ENCODE measurements at regions not wholly inside any gene's neighbourhood (a gene's known extent, or its start where the extent isn't known, plus 50 kb on each side); places are given as distances from the start of the nearest gene placed in this dataset.

DNA sequence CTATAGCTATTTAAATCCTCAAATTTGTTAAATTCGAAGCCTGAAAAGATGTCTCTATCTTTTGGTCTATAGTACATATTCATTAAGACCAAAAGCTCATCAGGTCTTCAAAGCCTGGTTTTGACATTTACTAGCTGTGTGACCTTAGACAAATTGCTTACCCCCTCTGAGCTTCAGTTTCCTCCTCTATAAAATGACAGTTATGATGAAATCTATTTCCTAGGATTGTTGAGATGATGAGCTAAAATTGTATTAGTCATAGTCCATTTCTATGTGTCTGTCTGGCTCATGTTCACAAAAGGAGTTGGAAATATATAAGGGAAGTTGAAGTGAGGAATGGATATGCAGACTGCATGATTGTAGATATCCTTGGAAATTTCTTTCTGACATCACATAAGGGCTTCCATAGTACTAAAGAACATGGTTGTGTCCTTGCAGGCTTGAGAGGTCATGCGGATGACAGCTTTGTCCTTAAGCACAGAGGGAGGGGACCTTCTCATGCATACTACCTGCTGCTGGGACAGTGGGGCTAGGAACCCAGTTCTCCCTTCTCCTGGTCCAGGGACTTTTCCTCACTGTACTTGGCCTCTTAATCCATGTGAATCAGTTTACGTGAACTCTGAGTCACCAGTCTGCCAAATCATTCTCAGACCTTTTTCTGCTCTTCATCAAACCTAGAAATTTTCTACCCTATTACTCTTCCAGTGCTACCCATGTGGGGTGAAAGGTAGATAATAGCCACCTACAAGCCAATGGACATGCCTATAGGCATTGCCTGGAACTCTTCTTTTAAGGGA lies 487.5 kb upstream of the SALL1 start:
- no peak overlapping the region for H3K4me3 ChIP-seq (ENCODE audit: low read length)
- H3K9me3 ChIP-seq (ENCODE audit: insufficient read depth, low read length) = no peaks in the 10 kb centered on the region
- no peak overlapping the region for H3K4me2 ChIP-seq (ENCODE audit: low read length)
- no peak overlapping the region for H3K27ac ChIP-seq (ENCODE audit: low read length)
- TF ChIP-seq, protein P1, sequence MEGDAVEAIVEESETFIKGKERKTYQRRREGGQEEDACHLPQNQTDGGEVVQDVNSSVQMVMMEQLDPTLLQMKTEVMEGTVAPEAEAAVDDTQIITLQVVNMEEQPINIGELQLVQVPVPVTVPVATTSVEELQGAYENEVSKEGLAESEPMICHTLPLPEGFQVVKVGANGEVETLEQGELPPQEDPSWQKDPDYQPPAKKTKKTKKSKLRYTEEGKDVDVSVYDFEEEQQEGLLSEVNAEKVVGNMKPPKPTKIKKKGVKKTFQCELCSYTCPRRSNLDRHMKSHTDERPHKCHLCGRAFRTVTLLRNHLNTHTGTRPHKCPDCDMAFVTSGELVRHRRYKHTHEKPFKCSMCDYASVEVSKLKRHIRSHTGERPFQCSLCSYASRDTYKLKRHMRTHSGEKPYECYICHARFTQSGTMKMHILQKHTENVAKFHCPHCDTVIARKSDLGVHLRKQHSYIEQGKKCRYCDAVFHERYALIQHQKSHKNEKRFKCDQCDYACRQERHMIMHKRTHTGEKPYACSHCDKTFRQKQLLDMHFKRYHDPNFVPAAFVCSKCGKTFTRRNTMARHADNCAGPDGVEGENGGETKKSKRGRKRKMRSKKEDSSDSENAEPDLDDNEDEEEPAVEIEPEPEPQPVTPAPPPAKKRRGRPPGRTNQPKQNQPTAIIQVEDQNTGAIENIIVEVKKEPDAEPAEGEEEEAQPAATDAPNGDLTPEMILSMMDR (IDR thresholded peaks at IDR 0.05; ENCODE audit: low read depth, low read length) = no peak
- no peak for TF ChIP-seq EZH2phosphoT487 (IDR thresholded peaks at IDR 0.05; ENCODE audit: low read depth)
- no peaks in the 10 kb centered on the region for H3K4me1 ChIP-seq (ENCODE audit: low read length)
- H4K20me1 ChIP-seq (ENCODE audit: insufficient read depth, low read length) = no peaks in the 10 kb centered on the region
- H3K79me2 ChIP-seq (ENCODE audit: low read length) = no peaks in the 10 kb centered on the region
- no peak overlapping the region for H3K9ac ChIP-seq (ENCODE audit: low read length)
- no peaks in the 10 kb centered on the region for H3K36me3 ChIP-seq (replicated peaks; ENCODE audit: low read depth, low read length)
- H3K27me3 ChIP-seq (ENCODE audit: low read depth, low read length) = no peaks in the 10 kb centered on the region
- H2AFZ ChIP-seq (ENCODE audit: low read depth, low read length) = no peak overlapping the region

DNA sequence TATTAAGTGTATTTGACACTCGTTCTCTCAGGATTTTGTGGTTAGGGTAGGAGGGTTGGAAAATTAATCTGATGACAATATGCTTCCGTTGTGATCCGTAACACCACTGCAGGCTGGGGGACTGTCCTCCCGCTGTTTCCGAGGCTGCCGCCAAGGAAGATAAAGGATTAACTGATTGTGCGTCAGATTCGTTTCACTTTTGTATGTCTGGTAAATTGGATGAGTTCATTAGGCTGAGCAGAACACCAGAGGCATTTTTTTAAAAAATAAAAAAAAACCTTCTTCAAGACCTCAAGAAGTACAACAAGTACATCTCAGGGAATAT lies 486.7 kb upstream of the SALL1 start:
- Histone ChIP-seq H3K36me3 (replicated peaks; ENCODE audit: low read depth, low read length) (no peaks in the 10 kb centered on the region), H3K27ac (ENCODE audit: low read length) (no peak overlapping the region), H3K27me3 (ENCODE audit: low read depth, low read length) (no peaks in the 10 kb centered on the region), H3K4me2 (ENCODE audit: low read length) (no peak overlapping the region), H4K20me1 (ENCODE audit: insufficient read depth, low read length) (no peaks in the 10 kb centered on the region), H3K79me2 (ENCODE audit: low read length) (no peaks in the 10 kb centered on the region), H3K9me3 (ENCODE audit: insufficient read depth, low read length) (no peaks in the 10 kb centered on the region), H3K4me1 (ENCODE audit: low read length) (no peaks in the 10 kb centered on the region), H3K4me3 (ENCODE audit: low read length) (no peak overlapping the region), H2AFZ (ENCODE audit: low read depth, low read length) (no peak overlapping the region), H3K9ac (ENCODE audit: low read length) (no peak overlapping the region)
- TF ChIP-seq, protein P1 (IDR thresholded peaks at IDR 0.05; ENCODE audit: low read depth, low read length) = no peak
- no peak for TF ChIP-seq EZH2phosphoT487 (IDR thresholded peaks at IDR 0.05; ENCODE audit: low read depth)

GRCh38 chr16:51636920-51637769 lies 486.1 kb upstream of the SALL1 start:
- Histone ChIP-seq H3K27ac (ENCODE audit: low read length) (no peak overlapping the region), H3K36me3 (replicated peaks; ENCODE audit: low read depth, low read length) (no peaks in the 10 kb centered on the region), H3K9me3 (ENCODE audit: insufficient read depth, low read length) (no peaks in the 10 kb centered on the region), H3K4me1 (ENCODE audit: low read length) (no peaks in the 10 kb centered on the region), H3K79me2 (ENCODE audit: low read length) (no peaks in the 10 kb centered on the region), H3K9ac (ENCODE audit: low read length) (no peak overlapping the region), H3K4me2 (ENCODE audit: low read length) (no peak overlapping the region), H3K27me3 (ENCODE audit: low read depth, low read length) (no peaks in the 10 kb centered on the region), H3K4me3 (ENCODE audit: low read length) (no peak overlapping the region), H2AFZ (ENCODE audit: low read depth, low read length) (no peak overlapping the region), H4K20me1 (ENCODE audit: insufficient read depth, low read length) (no peaks in the 10 kb centered on the region)
- no peak for TF ChIP-seq EZH2phosphoT487 (IDR thresholded peaks at IDR 0.05; ENCODE audit: low read depth)
- TF ChIP-seq, protein P1 (IDR thresholded peaks at IDR 0.05; ENCODE audit: low read depth, low read length) = no peak

- H3K4me3 ChIP-seq (ENCODE audit: low read length) = no peak overlapping the region
- H3K27ac ChIP-seq (ENCODE audit: low read length) = no peak overlapping the region
- TF ChIP-seq, protein P1 (IDR thresholded peaks at IDR 0.05; ENCODE audit: low read depth, low read length) = no peak
- no peak for TF ChIP-seq EZH2phosphoT487 (IDR thresholded peaks at IDR 0.05; ENCODE audit: low read depth)
- no peaks in the 10 kb centered on the region for H3K27me3 ChIP-seq (ENCODE audit: low read depth, low read length)
- no peaks in the 10 kb centered on the region for H3K4me1 ChIP-seq (ENCODE audit: low read length)
- no peaks in the 10 kb centered on the region for H4K20me1 ChIP-seq (ENCODE audit: insufficient read depth, low read length)
- no peaks in the 10 kb centered on the region for H3K36me3 ChIP-seq (replicated peaks; ENCODE audit: low read depth, low read length)
- no peak overlapping the region for H2AFZ ChIP-seq (ENCODE audit: low read depth, low read length)
- H3K9me3 ChIP-seq (ENCODE audit: insufficient read depth, low read length) = no peaks in the 10 kb centered on the region
- H3K4me2 ChIP-seq (ENCODE audit: low read length) = no peak overlapping the region
- no peaks in the 10 kb centered on the region for H3K79me2 ChIP-seq (ENCODE audit: low read length)
- H3K9ac ChIP-seq (ENCODE audit: low read length) = no peak overlapping the region
Observed at GRCh38 chr16:51635181-51635580, 484.1 kb upstream of the SALL1 start.
